ENCODE measurements at regions not wholly inside any gene's neighbourhood (a gene's known extent, or its start where the extent isn't known, plus 50 kb on each side); places are given as distances from the start of the nearest gene placed in this dataset.
"Not testable (repeated sequence)": the region's sequence is repeated elsewhere in the genome, so short reads cannot be mapped to it uniquely, and the experiment has no call there.

DNA sequence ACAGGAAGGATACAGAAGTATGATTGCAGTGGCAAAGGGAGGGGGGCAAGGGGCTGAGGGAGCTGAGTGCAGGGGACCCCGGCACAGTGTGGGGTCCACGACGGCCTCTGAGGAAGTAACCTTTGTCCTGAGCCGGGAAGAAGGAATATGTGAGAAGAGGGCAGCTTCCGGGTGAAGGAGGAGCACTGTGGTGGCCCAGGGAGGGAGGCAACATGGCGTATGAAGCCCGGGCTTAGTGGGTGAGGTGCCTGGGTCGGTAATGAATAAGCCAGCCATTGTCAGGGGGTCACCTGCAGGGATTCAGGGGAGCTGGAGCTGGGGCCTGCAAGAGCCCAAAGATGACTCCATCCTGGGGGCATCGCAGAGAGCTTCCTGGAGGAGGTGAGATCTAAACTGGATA is 200.4 kb downstream of the FOXD2 start:
- DNase-seq, result no peak

DNA sequence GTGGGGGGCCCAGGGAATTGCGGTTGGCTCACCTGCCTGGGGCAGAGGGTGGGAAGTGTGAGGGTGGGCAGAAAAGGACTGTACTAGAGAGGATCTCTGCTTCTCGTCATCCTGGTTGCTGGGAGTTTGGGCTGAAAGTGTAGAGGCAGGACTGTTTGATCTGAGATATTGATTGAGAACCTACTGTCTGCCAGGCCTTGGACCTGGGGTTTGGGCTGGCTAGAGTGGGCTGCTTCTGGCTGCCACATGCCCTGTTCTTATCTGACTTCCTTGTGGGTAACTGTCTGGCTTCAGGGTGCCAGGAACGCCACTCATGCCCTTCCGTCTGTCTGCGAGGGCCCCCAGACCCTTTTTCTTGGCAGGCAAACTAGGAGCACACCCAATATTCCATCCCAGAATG is 200.9 kb downstream of the FOXD2 start:
- DNase-seq, result no peak

DNA sequence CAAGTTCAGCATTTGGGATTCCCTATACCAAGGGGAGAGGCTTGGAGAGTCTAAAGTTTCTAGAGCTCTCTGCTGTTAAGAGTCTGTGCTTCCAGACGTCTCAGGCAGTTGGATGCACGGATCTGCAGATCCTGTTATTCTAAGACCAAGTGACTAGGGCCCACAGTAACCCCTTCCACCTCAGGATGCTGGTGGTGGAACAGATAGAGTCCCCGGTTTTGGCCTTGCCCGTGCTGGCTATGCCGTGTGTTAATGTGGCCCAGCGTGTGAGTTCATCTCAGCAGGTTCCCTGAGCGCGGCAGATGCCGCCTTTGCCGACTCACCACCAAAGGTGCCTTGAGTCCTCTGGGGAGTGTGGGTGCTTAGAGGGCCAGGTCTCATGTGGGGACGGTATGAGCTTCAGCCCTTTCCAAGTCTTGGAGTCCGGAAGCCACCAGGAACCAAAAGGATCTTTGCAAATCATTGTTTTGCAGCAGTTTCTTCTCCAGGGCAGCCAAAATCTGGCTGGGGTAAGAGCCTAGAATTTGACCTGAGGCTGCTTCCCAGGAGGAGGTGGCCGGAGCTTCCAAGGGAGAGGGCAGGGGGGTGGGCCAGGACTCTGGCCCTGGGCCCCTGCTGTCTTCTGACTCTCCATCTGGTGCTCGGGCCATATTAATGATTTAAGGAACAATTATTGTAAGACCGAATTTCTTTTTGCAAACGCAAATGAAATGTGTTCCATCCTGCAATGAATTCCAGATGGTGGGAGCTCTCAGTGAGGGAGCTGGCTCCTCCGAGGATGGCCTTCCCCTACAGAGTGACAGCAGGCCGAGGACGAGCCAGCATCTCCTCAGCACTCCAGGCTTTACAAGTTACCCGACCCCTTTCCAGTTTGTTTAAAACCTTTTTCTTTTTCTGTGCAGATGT is 205.7 kb downstream of the FOXD2 start:
- DNase-seq, result peak; percentile 64

DNA sequence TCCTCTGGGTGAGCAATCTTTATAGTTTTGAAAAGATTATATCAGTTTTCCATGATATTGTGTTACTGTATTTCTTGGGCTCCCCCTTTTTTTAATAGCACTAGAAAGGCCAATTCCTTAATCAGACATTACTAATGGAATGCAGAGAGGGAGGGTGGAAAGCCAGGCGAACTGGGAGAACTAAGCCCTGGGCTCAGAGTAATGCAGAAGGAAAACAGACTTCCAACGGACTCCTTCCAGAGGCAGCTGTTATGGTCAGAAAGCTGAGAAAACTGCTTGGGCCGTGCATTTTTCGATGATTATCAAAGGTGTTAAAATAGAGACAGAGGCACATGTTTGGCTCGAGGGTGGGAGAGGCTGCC is 206.3 kb downstream of the FOXD2 start:
- no peak for DNase-seq

DNA sequence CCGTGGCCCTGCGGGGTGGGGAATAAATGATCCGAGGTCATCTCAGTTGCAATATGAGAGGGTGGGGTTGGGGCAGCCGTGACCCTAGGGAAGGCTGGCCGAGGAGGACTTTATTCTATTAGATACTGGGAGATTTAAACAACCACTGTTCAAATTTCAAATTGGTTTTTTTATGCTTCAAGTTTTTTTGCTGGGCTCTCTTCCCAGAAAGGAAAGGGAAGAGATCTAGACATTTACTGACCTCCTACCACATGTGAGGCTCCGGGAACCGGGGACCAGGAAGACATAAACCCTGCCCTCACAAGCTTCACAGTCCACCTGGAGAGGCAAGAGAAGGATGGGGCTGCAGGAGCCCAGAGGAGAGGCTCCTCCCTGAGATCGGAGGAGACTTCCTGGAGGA is 207.3 kb downstream of the FOXD2 start:
- DNase-seq, result no peak

DNA sequence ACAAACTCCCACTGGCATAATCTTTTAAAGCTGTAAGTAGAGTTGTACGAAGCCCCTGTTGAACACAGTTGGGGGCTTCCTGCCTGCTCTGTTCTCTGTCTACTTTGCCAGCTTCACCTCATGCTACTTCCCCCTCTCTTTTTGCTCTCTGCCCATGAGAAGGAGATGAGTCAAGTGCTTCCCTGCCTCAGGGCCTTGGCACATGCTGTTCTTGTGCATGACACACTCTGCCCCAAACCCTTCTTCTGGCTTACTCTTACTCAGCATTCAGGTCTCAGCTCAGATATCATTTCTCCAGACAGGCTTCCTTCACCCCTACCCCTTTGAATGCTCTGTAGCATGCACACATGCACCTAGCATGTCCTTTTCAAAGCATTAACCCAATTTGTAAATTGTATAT is 208.8 kb downstream of the FOXD2 start:
- DNase-seq, result no peak

DNA sequence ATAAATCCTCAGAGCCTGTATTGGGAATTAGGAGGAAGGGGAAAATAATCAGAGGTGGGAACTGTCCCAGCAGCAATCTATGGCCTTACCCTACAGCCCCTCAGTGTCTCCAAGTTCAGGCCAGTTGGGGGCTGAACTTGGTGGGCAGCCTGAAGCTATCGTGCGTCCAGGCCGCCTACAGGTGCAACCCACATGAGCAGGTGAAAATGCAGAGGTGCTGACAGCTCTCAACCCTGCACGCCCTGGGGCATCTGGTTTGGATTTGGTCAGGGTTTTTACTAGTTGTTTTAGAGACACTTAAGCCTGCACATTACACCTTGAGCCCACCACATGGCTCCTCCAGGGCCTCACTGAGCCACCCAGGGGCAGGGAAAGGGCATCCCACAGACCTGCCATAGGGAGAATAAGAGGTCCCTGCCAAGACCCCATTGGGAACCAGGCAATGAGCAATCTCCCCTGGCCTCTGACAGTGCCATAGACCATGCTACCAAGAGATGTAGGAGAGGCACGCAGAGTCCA is 209.5 kb downstream of the FOXD2 start:
- DNase-seq, result no peak

DNA sequence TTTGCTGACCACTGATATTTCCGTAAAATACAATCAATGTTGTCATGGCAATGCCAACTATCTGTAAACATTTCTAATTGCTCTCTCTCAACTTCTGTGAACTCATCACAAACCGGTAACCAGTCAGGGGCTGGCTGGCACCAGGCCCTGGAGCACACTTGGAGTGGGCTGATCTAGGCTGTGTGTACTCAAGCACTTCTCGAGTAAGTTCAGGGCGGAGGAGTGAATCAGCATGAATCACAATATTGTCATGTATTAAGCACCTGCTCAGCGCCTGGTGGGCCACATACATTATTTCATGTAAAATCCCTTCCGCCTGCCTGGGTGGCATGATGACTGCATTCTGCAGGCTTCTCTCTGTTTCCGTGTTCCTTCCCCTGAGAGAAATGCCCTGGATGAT is 212.4 kb downstream of the FOXD2 start:
- DNase-seq, result peak; percentile 94

DNA sequence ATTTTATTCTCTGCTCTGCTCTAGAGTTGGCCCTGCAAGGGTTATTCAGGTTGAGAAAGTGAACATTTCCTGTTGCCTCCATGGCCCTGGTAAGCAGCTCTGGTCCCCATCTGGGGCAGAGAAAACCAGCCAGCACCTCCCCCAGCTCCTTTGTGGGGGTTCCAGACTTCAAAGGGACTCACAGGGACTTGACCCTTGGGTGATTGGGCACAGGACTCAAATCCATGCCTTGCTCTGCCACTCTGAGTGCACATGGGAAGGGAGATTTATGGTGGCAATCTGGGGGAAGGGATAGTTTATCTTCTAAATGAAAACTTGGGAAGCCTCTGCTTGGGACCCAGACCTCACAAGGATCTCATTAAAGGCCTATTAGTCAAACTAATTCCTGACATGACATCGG is 212.8 kb downstream of the FOXD2 start:
- DNase-seq, result peak; percentile 41

DNA sequence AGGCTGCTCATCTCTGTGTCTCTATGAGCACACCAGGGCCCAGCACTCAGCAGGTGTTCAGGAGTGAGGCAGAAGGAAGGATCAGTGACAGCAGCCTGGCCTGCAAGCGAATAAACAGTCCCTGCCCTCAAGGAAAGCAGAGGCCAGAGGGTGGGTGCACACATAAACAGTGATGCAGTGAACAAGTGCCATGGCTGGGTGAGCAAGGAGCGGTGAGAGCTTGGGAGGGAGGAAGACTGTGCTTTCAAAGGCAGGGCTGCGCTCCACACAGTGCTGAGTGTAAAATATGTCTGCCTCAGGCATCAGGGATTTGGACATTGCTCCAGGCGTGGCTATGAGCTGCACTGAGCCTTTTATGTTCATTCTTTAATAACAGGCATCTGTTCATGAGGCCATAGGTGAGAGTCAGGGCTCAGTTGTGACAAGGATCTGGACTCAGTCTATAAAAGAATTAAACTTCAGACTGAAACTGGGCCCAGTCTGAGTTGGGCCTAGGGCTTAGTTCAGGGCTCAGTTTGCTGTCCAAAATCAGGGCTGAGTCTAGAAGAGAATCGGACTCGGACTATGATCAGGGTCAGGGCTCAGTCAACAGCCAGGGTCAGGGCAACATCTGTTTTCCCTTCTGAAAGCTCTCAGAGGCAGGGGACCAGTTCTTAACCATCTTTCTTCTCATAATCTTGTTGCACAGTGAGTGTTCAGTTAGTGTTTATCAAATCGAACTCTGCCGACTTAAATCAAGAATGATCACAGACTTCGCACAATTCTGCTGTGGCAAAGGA is 213.7 kb downstream of the FOXD2 start:
- peak; percentile 81 for DNase-seq

DNA sequence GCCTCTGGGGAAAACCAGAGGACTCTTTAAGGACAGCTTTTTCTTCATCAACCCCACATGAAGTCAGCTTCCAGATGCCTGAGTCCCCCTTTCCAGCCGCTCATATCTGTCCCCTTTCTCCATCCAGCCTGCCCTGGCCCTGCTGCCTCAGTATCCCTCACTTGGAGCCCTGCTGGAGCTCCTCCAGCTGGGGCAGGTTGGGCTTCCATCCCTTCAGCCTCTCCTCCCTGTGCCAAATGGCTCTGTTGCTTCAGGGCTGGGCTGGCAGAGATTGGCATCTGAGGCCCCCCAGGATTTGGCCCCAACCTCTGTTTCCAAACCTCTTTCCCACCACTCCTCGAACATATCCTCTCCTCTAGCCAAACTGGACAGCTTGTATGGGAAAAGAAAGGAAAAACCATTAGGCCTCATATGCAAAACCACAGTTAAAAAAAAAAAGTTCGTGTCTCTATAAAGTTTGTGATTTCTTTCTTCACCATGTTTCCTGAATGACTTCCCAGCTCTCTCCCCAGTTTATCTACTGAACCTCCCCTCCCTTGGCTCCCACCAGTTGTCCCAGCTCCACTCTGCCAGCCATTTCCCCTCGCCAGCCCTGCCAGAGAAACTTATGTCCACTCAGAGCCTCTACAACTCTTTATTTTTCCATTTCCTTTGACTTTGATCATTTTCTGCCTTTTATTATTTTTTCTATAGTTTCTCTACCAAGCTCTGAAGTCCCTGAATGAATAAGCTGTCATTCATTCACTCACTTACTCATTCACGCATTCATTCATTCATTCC is 217.9 kb downstream of the FOXD2 start:
- no peak for DNase-seq

DNA sequence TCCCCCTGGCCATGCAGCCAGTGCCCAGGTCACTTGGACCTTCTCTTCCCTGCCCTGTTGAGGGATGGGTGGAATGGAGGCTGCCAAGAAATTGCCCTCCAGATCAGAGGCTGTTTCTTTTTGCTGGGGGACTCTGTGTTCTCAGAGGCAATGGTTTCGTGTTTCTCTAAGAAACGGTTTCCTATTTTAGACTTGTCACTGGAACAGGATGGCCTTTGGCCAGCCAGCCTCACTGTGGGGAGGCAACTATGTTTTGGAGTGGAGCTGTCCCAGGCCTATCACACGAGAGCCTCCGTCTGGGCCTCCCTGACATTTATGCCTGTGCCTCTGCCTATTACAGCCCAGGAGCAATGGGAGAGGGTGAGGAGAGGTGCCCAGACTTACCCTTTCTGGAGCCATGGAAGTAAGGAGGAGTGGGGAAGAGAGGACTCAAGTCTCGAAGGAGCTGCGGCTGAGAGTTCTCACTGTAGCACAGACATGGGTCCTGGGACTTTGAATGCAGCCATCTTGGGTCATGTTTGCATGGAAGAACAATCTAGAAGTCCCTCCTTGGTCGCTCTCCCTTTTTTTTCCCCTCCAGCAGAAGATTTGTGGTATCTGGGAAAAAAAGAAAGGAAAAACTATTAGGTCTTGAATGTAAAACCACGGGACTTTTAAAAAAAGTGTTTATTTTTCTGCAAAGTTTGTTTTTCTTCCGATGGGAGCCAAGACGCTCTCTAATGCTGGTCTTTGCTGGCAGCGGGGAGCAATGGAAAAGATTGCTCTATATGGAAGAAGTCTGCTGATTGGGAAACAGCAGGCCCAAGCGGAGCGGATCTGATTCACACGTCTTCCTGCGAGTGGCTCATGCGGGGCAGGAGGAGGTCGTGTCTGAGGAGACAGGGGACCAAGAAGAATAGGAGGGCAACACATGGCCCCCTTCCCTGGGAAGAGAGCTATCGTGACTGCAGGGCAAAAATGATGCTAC is 219.2 kb downstream of the FOXD2 start:
- DNase-seq, result no peak

DNA sequence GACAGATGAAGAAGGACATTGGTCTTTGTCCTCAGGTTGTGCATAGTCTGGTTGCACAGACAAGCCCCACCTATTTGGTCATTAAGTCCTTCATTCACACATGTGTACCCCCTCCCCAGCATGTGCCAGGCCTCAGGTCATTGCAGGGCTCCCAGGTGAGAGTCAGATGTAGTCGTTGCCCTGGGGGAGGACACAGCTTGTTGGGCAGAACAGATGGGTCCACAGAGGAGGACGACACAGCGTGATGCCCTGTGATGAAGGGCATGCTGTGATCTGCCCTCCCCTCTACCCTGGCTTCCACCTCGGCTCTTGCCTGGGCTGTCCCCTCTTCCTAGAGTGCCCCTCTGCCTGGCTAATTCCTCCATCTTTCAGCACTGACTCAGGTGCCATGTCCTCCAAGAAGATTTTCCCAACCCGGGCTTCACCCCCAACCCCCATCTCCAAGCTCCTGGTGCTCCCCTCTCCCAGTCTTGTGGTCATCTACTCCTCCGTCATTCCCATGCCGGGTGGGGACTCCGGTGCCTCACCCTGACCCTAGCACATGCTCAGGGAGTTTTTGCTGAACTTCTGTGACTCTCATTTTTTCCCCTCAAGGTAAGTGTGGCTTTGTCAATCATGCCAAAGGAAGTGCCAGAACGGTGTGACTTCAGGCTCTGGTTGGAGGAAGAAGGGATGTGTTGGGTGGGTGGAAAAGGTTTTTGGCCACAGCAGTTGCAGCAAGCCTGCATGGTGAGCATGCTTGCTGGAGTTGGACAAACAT is 220.5 kb downstream of the FOXD2 start:
- peak; percentile 89 for DNase-seq

DNA sequence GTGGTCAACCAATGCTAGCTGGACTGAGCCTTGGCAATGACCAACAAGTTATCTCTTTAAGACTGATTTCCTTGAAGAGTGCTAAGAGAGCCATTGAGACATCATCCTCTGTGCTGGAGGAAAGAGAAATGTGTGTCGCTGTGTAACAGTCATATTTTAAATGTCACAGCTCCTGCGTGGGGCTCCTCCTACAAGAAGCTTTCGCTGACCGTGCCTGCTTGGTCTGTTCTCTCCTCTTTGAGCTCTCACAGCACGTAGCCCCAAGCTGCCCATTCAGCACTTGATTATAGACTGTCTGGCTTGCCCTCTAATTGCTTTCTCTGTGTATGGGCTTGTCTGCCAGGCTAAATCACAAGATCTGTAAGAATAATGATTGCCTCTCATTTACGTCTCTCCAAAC is 221.3 kb downstream of the FOXD2 start:
- DNase-seq, result peak; percentile 95

DNA sequence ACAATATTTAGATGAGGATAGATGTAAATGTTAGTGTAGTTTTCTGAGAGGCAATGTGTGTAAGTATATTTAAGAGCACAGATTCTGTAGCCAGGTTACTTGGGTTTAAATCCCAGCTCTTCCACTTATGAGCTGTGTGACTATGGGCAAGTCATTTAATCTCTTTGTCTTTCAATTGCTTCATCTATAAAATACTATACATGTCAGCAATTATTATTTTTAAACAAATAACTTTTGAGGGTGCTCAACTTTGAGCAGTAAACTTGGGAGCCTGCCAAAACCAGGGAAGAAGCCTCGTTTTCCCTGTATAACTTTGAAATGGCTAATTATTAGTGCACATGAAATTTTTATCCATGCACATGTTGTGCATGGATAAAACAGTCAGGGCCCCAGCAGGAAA is 222.8 kb downstream of the FOXD2 start:
- DNase-seq, result no peak

DNA sequence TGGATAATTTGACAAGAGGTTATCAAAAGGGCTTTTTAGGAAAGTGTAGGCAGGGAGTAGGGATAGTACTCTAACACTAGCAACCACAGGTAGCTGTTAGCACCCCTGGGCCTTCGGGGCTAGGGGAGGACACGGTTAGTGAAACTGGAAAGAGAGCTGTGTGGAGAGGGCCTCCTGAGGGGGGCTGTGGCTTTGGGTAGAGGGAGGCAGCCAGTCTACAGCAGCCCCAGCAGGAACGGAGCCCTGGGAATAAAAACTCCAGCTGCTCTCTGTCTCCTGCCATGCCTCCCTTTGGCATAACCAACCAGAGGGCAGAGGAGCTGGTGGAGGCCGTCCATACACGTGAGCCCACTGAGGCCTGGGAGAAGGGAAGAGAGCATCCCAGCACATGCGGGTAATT is 223.2 kb downstream of the FOXD2 start:
- DNase-seq, result peak; percentile 89

DNA sequence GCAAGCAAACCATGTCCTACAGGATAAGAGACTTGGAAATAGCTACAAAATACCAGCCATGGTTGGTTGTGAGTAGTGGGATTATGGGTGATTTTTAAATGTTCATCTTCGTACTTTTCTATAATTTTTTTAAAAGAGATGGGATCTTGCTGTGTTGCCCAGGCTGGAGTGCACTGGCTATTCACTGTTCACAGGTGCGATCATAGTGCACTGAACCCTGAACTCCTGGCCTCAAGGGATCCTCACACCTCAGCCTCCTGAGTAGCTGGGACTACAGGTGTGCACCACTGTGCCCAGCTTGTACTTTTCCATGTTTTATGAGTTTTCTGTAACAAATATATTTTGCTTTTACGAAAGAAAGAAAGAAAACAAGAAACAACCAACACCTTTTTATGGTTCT is 224.2 kb downstream of the FOXD2 start:
- no peak for DNase-seq

DNA sequence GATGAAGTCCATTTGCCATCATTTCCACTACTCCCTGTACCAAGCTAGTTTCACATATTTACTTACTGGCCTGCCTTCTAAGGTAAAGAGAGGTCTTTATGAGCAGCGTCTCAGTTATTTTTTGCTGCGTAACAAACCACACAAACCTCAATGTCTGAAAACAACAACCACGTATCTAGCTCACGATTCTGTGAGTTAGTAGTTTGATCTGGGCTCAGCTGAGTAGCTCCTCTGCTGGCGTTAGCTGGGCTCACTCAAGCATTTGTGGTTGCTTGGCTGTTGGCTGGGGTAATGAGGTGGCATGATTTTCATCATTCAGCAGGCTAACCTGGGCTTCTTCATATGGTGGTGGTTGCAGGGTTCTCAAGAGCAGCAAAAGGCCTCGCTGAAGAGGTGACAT is 225.4 kb downstream of the FOXD2 start:
- no peak for DNase-seq

DNA sequence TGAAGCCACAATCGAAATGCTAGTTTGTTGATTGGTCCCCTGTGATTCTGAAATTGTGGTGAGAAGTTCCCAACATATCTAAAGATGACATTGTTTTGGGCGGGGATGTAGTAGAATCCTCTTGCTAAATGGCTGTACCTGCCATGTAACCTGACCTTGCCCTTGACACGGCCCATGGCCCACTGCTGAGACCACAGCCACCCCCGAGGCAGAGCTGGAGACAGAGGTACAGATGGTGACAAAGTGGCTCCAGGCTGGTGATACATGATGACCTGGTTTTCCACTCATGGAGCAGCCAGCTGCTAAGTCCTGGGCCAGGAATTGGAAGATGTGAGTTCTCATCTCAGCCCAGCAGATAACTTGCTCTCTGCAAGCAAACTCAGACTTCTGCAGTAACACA is 226.5 kb downstream of the FOXD2 start:
- DNase-seq, result no peak

DNA sequence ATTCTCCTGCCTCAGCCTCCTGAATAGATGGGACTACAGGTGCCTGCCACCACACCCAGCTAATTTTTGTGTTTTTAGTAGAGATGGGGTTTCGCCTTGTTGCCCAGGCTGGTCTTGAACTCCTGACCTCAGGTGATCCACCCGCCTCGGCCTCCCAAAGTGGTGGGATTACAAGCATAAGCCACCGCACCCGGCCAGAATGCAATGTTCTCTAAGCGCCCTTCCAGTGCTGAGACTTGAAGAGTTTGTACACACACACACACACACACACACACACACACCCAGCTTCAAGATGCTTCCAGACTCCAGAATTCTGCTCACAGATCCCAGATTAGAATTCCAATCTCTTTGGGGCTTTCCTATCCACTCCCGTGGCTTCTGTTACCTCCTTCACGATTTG is 227.1 kb downstream of the FOXD2 start:
- not testable (repeated sequence) for DNase-seq

DNA sequence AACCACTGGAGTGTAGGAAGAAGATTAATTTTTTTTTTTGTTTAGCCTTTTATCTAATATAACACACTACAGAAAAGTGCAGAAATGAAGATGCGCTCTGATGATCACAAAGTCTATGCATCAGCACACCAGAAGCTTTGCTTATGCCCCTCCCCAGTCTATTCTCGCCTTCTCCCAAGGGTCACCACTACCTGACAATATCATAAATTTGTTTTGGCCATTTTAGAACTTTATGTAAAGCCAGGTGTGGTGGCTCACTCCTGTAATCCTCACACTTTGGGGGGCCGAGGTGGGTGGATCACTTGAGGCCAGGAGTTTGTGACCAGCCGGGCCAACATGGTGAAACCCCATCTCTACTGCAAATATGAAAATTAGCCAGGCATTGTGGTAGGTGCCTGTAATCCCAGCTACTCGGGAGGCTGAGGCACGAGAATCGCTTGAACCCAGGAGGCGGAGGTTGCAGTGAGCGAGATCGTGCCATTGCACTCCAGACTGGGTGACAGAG is 231.3 kb downstream of the FOXD2 start:
- DNase-seq, result no peak
